Osteoblast (primary cell): ENCODE measurements at regions not wholly inside any gene's neighbourhood (a gene's known extent, or its start where the extent isn't known, plus 50 kb on each side); places are given as distances from the start of the nearest gene placed in this dataset.

Experiments
- DNase-seq: peaks from one replicate; pipeline ENCODE4 v3.0.0; 2011; ENCODE audit warnings: low spot score, mixed read lengths; ENCODE audit not compliant: insufficient read length; ENCODE audit errors: missing footprints
- H2AFZ ChIP-seq: 2 replicates; pipeline ENCODE4 v1.6.0; 2011; ENCODE audit warnings: mild to moderate bottlenecking, low read length
- H3K27ac ChIP-seq: 2 replicates; pipeline ENCODE4 v1.5.1; 2011; ENCODE audit warnings: mild to moderate bottlenecking, low read depth, low read length, moderate library complexity
- H3K27me3 ChIP-seq: 2 replicates; pipeline ENCODE4 v1.6.0; 2012; ENCODE audit warnings: mild to moderate bottlenecking, control low read depth, inconsistent platforms, low read length, moderate library complexity; ENCODE audit not compliant: insufficient read depth
- H3K36me3 ChIP-seq: 2 replicates; pipeline ENCODE4 v1.5.1; 2011; ENCODE audit warnings: mild to moderate bottlenecking, low read length, control low read depth, moderate library complexity; ENCODE audit not compliant: insufficient read depth
- H3K4me1 ChIP-seq: 2 replicates; pipeline ENCODE4 v1.5.1; 2011; ENCODE audit warnings: mild to moderate bottlenecking, low read length, control low read depth, moderate library complexity; ENCODE audit not compliant: insufficient read depth
- H3K4me2 ChIP-seq: 2 replicates; pipeline ENCODE4 v1.6.0; 2011; ENCODE audit warnings: mild to moderate bottlenecking, low read length; ENCODE audit not compliant: insufficient read depth
- H3K4me3 ChIP-seq: fragments of 200-600 bp; sonication (generic); 3 replicates; pipeline ENCODE4 v1.5.1; 2012; ENCODE audit warnings: mild to moderate bottlenecking, low read length, inconsistent platforms; ENCODE audit not compliant: insufficient read depth
- H3K79me2 ChIP-seq: 2 replicates; pipeline ENCODE4 v1.6.0; 2012; ENCODE audit warnings: mild to moderate bottlenecking, low read length, control low read depth, inconsistent platforms; ENCODE audit not compliant: insufficient read depth
- H3K9me3 ChIP-seq: 2 replicates; pipeline ENCODE4 v1.5.1; 2011; ENCODE audit warnings: low read depth, low read length, control low read depth
- H4K20me1 ChIP-seq: 2 replicates; pipeline ENCODE4 v1.6.0; 2012; ENCODE audit warnings: mild to moderate bottlenecking, low read length, control low read depth; ENCODE audit not compliant: insufficient read depth
- TF ChIP-seq, protein P1 (sequence below): IDR thresholded peaks from 2 replicates; pipeline ENCODE4 v1.5.1; 2011; ENCODE audit warnings: mild to moderate bottlenecking, low read depth, low read length, moderate library complexity; ENCODE audit errors: extremely low read depth

DNA sequence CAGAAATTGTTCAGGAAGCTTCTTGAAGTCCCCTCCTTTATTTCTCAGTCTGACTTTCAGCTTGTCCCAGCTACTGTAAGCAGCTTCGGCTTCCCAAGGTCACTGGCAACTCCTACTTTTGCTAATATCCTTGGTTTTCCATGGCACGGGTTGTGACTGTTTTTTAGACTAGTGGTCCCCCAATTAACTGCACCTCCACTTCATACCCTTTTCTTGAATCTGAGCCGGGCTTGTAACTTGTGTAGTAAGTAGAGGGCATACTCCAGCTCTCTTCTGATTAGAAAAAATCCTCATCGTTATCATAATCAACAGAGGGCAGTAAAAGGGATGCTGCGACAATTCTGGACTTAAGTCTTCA, 162.3 kb upstream of the TNFAIP3 start:
- H3K9me3 ChIP-seq, result no peaks in the 10 kb centered on the region
- no peak overlapping the region for H3K4me2 ChIP-seq
- no peak for DNase-seq
- peak overlapping the region; percentile 67 for H2AFZ ChIP-seq
- TF ChIP-seq, protein P1, sequence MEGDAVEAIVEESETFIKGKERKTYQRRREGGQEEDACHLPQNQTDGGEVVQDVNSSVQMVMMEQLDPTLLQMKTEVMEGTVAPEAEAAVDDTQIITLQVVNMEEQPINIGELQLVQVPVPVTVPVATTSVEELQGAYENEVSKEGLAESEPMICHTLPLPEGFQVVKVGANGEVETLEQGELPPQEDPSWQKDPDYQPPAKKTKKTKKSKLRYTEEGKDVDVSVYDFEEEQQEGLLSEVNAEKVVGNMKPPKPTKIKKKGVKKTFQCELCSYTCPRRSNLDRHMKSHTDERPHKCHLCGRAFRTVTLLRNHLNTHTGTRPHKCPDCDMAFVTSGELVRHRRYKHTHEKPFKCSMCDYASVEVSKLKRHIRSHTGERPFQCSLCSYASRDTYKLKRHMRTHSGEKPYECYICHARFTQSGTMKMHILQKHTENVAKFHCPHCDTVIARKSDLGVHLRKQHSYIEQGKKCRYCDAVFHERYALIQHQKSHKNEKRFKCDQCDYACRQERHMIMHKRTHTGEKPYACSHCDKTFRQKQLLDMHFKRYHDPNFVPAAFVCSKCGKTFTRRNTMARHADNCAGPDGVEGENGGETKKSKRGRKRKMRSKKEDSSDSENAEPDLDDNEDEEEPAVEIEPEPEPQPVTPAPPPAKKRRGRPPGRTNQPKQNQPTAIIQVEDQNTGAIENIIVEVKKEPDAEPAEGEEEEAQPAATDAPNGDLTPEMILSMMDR, result no peak
- no peaks in the 10 kb centered on the region for H3K79me2 ChIP-seq
- H3K36me3 ChIP-seq, result no peaks in the 10 kb centered on the region
- no peaks in the 10 kb centered on the region for H4K20me1 ChIP-seq
- peaks cover 16% of the 10 kb centered on the region for H3K4me1 ChIP-seq
- H3K4me3 ChIP-seq, result no peak overlapping the region
- no peaks in the 10 kb centered on the region for H3K27me3 ChIP-seq
- H3K27ac ChIP-seq, result no peak overlapping the region

DNA sequence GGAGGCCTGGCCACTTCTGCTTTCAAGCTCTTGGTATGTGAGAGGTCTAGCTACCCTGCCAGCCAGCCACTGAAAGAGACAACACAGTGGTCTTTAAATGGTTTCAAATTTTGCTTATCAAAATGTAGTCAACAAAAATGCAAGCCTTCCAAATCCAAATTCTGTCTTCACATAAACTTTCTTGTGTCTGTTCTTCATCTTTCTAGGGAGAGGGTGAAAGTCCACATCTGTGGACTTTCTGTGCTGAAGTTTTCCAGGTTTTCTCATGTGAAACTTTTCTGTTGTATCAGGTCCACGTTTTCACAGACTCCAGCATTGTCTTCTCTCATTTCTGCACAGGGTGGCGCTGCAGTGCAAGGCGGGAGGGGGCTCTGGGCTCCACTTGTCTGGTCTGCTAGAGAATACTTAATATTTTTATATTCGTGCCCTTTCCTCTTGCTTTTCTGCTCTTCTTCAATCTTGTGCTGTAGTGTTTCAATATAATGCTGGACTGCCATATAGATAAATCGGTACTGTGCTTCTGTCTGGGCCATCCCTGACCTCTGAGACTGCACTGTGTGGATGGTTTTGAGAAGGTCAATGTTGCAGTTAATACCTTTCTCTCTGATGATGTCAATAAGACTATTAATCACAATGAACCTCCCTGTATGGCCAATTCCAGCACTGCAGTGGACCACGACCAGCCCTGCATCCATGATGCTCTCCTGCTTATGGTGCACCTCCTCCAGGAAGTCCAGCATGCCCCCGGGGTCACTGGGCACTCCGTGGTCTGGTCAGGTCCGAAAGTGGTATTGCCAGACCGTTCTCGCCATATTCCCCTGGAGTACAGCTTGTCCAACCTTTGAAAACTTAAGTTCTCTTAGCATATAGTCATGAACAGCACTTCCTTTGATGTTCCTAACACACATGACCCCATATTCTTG, 161.6 kb upstream of the TNFAIP3 start:
- Histone ChIP-seq H3K36me3 (no peaks in the 10 kb centered on the region), H2AFZ (peak overlapping the region; percentile 67), H3K79me2 (no peaks in the 10 kb centered on the region), H4K20me1 (no peaks in the 10 kb centered on the region), H3K4me3 (no peak overlapping the region), H3K9me3 (no peaks in the 10 kb centered on the region), H3K4me2 (no peak overlapping the region), H3K4me1 (peaks cover 19% of the 10 kb centered on the region), H3K27ac (no peak overlapping the region), H3K27me3 (no peaks in the 10 kb centered on the region)
- no peak for DNase-seq
- TF ChIP-seq, protein P1, result peak; percentile 96

DNA sequence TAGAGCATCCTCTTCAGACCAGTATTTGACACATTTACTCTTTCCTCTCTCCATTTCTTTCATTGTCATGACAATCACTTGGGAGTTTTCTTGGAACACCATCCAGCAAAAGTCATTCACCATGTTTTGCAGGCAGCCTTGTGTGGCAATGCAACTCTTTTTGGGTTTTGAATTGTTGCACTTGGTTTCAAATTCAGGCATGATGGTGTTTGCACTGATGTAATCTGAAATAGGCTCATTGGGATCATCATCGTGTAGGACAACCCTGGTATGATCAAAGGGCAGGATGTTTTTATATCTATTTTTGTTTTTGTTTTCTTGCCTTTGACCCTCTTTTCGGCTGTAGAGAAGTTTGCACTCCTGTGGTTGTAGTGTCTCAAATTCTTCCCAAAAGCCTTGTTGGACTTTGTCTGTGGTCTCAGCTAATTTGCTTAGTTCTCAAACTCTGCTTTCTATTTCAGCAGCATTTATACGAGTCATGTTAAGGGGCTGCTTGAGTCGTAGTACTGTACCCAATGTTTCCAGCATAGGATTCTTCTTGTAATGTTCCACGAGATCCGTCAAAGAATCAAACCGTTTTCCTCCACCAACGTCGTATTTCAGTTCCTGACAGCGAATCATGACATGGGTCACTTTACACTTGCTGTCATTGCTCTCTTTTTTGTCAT, 160.8 kb upstream of the TNFAIP3 start:
- H3K9me3 ChIP-seq, result no peaks in the 10 kb centered on the region
- TF ChIP-seq, protein P1, result no peak
- H3K27ac ChIP-seq, result no peak overlapping the region
- H3K27me3 ChIP-seq, result no peaks in the 10 kb centered on the region
- H2AFZ ChIP-seq, result peak overlapping the region; percentile 20
- H3K4me2 ChIP-seq, result no peak overlapping the region
- DNase-seq, result no peak
- H3K4me3 ChIP-seq, result no peak overlapping the region
- no peaks in the 10 kb centered on the region for H4K20me1 ChIP-seq
- H3K36me3 ChIP-seq, result no peaks in the 10 kb centered on the region
- no peaks in the 10 kb centered on the region for H3K79me2 ChIP-seq
- H3K4me1 ChIP-seq, result peaks cover 20% of the 10 kb centered on the region

DNA sequence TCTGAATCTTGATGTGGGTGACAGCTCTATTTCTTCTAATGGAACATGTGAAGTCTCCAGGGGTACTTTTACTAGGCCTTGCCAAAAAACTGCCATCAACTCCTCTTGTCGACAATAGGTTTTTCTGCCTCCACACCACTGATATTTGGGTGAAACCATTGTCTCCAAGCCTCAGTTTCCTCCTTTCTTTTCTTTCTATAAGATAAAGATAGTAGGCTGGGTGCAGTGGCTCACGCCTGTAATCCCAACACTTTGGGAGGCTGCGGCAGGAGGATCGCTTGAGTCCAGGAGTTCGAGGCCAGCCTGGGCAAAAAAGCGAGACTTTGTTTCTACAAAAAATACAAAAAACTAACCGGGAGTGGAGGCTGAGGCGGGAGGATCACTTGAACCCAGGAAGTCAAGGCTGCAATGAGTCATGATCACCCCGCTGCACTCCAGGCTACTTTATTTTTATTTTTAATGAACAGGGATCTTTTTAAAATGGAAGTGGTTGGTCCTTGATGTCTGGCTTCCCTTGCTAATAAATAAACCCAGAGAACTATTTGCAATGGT, 159.9 kb upstream of the TNFAIP3 start:
- Histone ChIP-seq H4K20me1 (no peaks in the 10 kb centered on the region), H2AFZ (peak overlapping the region; percentile 60), H3K27ac (no peak overlapping the region), H3K36me3 (no peaks in the 10 kb centered on the region), H3K4me3 (no peak overlapping the region), H3K79me2 (no peaks in the 10 kb centered on the region), H3K4me2 (no peak overlapping the region), H3K4me1 (peaks cover 20% of the 10 kb centered on the region), H3K9me3 (no peaks in the 10 kb centered on the region), H3K27me3 (no peaks in the 10 kb centered on the region)
- TF ChIP-seq, protein P1, result no peak
- DNase-seq, result no peak
